ENCODE measurements at regions not wholly inside any gene's neighbourhood (a gene's known extent, or its start where the extent isn't known, plus 50 kb on each side); places are given as distances from the start of the nearest gene placed in this dataset.

DNA sequence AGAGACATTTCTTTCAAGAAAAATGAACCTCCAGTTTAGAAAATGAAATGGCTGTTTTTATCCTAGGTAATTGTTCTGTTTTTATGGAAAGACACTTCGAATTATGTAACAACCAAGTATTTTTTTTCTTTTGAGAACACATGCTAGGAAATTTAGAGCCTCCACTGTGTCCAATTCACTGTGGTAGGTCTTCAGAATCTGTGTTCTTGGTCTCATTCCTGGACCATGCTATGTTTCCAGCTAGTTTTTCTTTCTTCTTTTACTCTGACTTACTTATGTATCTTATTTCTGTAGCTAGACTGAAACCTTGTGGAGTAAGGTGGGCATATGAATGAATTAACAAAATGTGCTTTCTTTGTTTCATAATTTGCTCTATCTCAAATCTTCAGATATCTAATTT lies 391.7 kb upstream of the KLHL29 start:
- no peak overlapping the region for H3K27ac ChIP-seq (ENCODE audit: low read depth in 1 of 2, low read length in 2 of 2)
- no peak for ATAC-seq (ENCODE audit: low FRiP score)
- DNase-seq = no peak
- 75 to 80% methylated on average over 1 of the region's 1 CpG for WGBS, 2 donors
- H3K4me3 ChIP-seq (ENCODE audit: low read length in 2 of 2) = no peak overlapping the region
- no peaks in the 10 kb centered on the region for H3K4me1 ChIP-seq (ENCODE audit: control insufficient read depth in 1 of 2, insufficient read depth in 2 of 2, low read length in 2 of 2)
- H3K36me3 ChIP-seq (ENCODE audit: control insufficient read depth in 1 of 2, insufficient read depth in 2 of 2, low read length in 1 of 2) = no peaks in the 10 kb centered on the region
- H3K27me3 ChIP-seq (ENCODE audit: control insufficient read depth in 1 of 2, insufficient read depth in 2 of 2, low read length in 1 of 2) = no peaks in the 10 kb centered on the region
- intact Hi-C loops (cut with DNase I) = no loop called here
- H3K9me3 ChIP-seq (ENCODE audit: control insufficient read depth, low read length) = no peaks in the 10 kb centered on the region

GRCh38 chr2:22995576-22995975 lies 389.4 kb upstream of the KLHL29 start:
- DNase-seq (no peak), ATAC-seq (ENCODE audit: low FRiP score) (no peak)
- 81 to 83% methylated on average over 3 of the region's 3 CpGs for WGBS, 2 donors
- intact Hi-C loops (cut with DNase I) = no loop called here
- Histone ChIP-seq H3K27ac (ENCODE audit: low read depth in 1 of 2, low read length in 2 of 2) (no peak overlapping the region), H3K4me1 (ENCODE audit: control insufficient read depth in 1 of 2, insufficient read depth in 2 of 2, low read length in 2 of 2) (no peaks in the 10 kb centered on the region), H3K9me3 (ENCODE audit: control insufficient read depth, low read length) (no peaks in the 10 kb centered on the region), H3K36me3 (ENCODE audit: control insufficient read depth in 1 of 2, insufficient read depth in 2 of 2, low read length in 1 of 2) (no peaks in the 10 kb centered on the region), H3K27me3 (ENCODE audit: control insufficient read depth in 1 of 2, insufficient read depth in 2 of 2, low read length in 1 of 2) (no peaks in the 10 kb centered on the region), H3K4me3 (ENCODE audit: low read length in 2 of 2) (no peak overlapping the region)

DNA sequence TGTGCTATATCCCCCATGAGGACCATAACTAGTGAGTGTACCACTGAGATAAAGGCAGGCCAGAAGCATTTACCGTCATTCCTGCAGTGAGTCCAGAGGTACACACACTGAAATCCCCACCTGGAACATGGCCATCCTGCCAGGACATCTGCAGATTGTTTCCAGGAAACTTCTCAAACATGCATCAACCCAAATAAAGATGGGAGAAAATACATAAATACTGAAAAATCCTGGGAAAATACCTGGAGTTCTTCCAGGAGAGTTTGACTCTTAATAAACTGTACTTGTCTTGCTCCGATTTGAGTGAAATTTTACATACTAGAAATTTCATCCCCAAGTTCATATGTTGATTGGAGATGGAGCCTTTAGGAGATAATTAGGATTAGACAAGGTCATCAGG lies 388.1 kb upstream of the KLHL29 start:
- Histone ChIP-seq H3K36me3 (ENCODE audit: control insufficient read depth in 1 of 2, insufficient read depth in 2 of 2, low read length in 1 of 2) (no peaks in the 10 kb centered on the region), H3K9me3 (ENCODE audit: control insufficient read depth, low read length) (no peaks in the 10 kb centered on the region), H3K27ac (ENCODE audit: low read depth in 1 of 2, low read length in 2 of 2) (no peak overlapping the region), H3K4me1 (ENCODE audit: control insufficient read depth in 1 of 2, insufficient read depth in 2 of 2, low read length in 2 of 2) (no peaks in the 10 kb centered on the region), H3K27me3 (ENCODE audit: control insufficient read depth in 1 of 2, insufficient read depth in 2 of 2, low read length in 1 of 2) (no peaks in the 10 kb centered on the region), H3K4me3 (ENCODE audit: low read length in 2 of 2) (no peak overlapping the region)
- no peak for ATAC-seq (ENCODE audit: low FRiP score)
- WGBS, 2 donors = 80 to 84% methylated on average over 2 of the region's 2 CpGs
- DNase-seq = no peak
- intact Hi-C loops (cut with DNase I) = no loop called here

GRCh38 chr2:22998359-22998758 lies 386.6 kb upstream of the KLHL29 start:
- no peaks in the 10 kb centered on the region for H3K4me1 ChIP-seq (ENCODE audit: control insufficient read depth in 1 of 2, insufficient read depth in 2 of 2, low read length in 2 of 2)
- intact Hi-C loops (cut with DNase I) = no loop called here
- H3K27me3 ChIP-seq (ENCODE audit: control insufficient read depth in 1 of 2, insufficient read depth in 2 of 2, low read length in 1 of 2) = no peaks in the 10 kb centered on the region
- no peaks in the 10 kb centered on the region for H3K9me3 ChIP-seq (ENCODE audit: control insufficient read depth, low read length)
- DNase-seq (no peak), ATAC-seq (ENCODE audit: low FRiP score) (no peak)
- 54 to 59% methylated on average over 3 of the region's 3 CpGs for WGBS, 2 donors
- no peak overlapping the region for H3K27ac ChIP-seq (ENCODE audit: low read depth in 1 of 2, low read length in 2 of 2)
- H3K4me3 ChIP-seq (ENCODE audit: low read length in 2 of 2) = no peak overlapping the region
- no peaks in the 10 kb centered on the region for H3K36me3 ChIP-seq (ENCODE audit: control insufficient read depth in 1 of 2, insufficient read depth in 2 of 2, low read length in 1 of 2)

DNA sequence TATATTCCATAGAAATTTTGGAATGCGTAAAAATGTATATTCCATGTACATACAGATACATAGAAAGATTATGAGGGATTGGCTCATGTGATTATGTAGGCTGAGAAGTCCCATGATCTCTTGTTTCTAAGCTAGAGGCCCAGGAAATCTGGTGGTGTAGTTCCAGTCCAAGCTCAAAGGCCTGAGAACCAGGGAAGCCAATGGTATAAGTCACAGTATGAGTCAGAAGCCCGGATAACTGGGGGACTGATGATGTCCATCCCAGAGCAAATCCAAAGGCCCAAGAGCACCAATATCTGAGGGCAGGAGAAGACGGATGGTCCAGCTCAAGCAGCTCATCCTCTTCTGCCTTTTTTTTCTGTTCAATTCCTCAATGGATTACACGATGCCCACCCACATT lies 385.0 kb upstream of the KLHL29 start:
- 68 to 82% methylated on average over 4 of the region's 4 CpGs for WGBS, 2 donors
- H3K9me3 ChIP-seq (ENCODE audit: control insufficient read depth, low read length) = no peaks in the 10 kb centered on the region
- intact Hi-C loops (cut with DNase I) = no loop called here
- no peaks in the 10 kb centered on the region for H3K36me3 ChIP-seq (ENCODE audit: control insufficient read depth in 1 of 2, insufficient read depth in 2 of 2, low read length in 1 of 2)
- no peaks in the 10 kb centered on the region for H3K27me3 ChIP-seq (ENCODE audit: control insufficient read depth in 1 of 2, insufficient read depth in 2 of 2, low read length in 1 of 2)
- no peaks in the 10 kb centered on the region for H3K4me1 ChIP-seq (ENCODE audit: control insufficient read depth in 1 of 2, insufficient read depth in 2 of 2, low read length in 2 of 2)
- DNase-seq (no peak), ATAC-seq (ENCODE audit: low FRiP score) (no peak)
- H3K4me3 ChIP-seq (ENCODE audit: low read length in 2 of 2) = no peak overlapping the region
- H3K27ac ChIP-seq (ENCODE audit: low read depth in 1 of 2, low read length in 2 of 2) = no peak overlapping the region

DNA sequence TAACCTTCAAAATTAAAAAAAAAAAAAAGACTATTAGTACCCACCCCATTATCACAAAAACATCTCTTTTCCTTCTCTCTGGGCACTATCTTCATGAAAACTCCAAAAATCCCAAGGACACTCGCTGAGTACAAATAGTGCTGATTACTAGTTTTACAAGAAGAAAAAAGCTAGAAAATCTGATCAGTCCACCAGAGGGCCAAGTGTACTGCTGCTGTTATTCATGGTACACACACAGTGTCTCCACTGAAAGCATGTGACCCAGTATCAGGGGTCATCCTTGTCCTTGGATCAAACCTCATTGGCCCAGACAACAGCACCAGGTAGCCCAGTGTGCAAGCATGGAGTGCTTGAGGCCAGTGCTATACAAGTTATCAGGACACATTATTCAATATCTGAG lies 382.7 kb upstream of the KLHL29 start:
- no peak for DNase-seq
- WGBS, 2 donors = 83 to 92% methylated on average over 1 of the region's 1 CpG
- Histone ChIP-seq H3K9me3 (ENCODE audit: control insufficient read depth, low read length) (no peaks in the 10 kb centered on the region), H3K27ac (ENCODE audit: low read depth in 1 of 2, low read length in 2 of 2) (no peak overlapping the region), H3K4me1 (ENCODE audit: control insufficient read depth in 1 of 2, insufficient read depth in 2 of 2, low read length in 2 of 2) (no peaks in the 10 kb centered on the region), H3K36me3 (ENCODE audit: control insufficient read depth in 1 of 2, insufficient read depth in 2 of 2, low read length in 1 of 2) (no peaks in the 10 kb centered on the region), H3K27me3 (ENCODE audit: control insufficient read depth in 1 of 2, insufficient read depth in 2 of 2, low read length in 1 of 2) (no peaks in the 10 kb centered on the region), H3K4me3 (ENCODE audit: low read length in 2 of 2) (no peak overlapping the region)
- intact Hi-C loops (cut with DNase I) = no loop called here
- no peak for ATAC-seq (ENCODE audit: low FRiP score)

DNA sequence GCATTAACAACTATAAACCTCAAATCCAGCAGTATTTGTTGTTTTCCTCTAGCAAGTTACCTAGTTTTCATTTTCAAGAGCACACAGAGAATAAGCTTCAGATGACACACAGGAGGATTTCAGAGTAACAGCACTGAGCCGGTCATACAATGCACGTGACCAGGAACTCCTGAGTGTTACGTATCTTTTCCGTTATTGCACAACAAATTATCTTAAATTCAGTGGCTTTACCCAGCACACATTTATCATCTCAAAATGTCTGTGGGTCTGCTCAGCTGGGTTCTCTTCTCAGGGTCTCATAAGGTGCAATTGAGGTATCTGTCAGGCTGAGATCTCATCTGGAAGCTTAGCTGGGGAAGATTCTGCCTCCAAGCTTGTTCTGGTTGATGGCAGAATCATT lies 379.5 kb upstream of the KLHL29 start:
- H3K27ac ChIP-seq (ENCODE audit: low read depth in 1 of 2, low read length in 2 of 2) = no peak overlapping the region
- DNase-seq = no peak
- 83 to 93% methylated on average over 4 of the region's 4 CpGs for whole genome bisulfite sequencing, 2 donors
- ATAC-seq (ENCODE audit: low FRiP score) = no peak
- no peaks in the 10 kb centered on the region for H3K4me1 ChIP-seq (ENCODE audit: control insufficient read depth in 1 of 2, insufficient read depth in 2 of 2, low read length in 2 of 2)
- H3K36me3 ChIP-seq (ENCODE audit: control insufficient read depth in 1 of 2, insufficient read depth in 2 of 2, low read length in 1 of 2) = no peaks in the 10 kb centered on the region
- H3K27me3 ChIP-seq (ENCODE audit: control insufficient read depth in 1 of 2, insufficient read depth in 2 of 2, low read length in 1 of 2) = no peaks in the 10 kb centered on the region
- no peaks in the 10 kb centered on the region for H3K9me3 ChIP-seq (ENCODE audit: control insufficient read depth, low read length)
- intact Hi-C loops (cut with DNase I) = no loop called here
- H3K4me3 ChIP-seq (ENCODE audit: low read length in 2 of 2) = no peak overlapping the region

GRCh38 chr2:23007631-23008235 lies 377.2 kb upstream of the KLHL29 start:
- Histone ChIP-seq H3K4me1 (ENCODE audit: control insufficient read depth in 1 of 2, insufficient read depth in 2 of 2, low read length in 2 of 2) (no peaks in the 10 kb centered on the region), H3K36me3 (ENCODE audit: control insufficient read depth in 1 of 2, insufficient read depth in 2 of 2, low read length in 1 of 2) (no peaks in the 10 kb centered on the region), H3K4me3 (ENCODE audit: low read length in 2 of 2) (no peak overlapping the region), H3K9me3 (ENCODE audit: control insufficient read depth, low read length) (no peaks in the 10 kb centered on the region), H3K27me3 (ENCODE audit: control insufficient read depth in 1 of 2, insufficient read depth in 2 of 2, low read length in 1 of 2) (no peaks in the 10 kb centered on the region), H3K27ac (ENCODE audit: low read depth in 1 of 2, low read length in 2 of 2) (no peak overlapping the region)
- DNase-seq (no peak), ATAC-seq (ENCODE audit: low FRiP score) (no peak)
- 61% methylated on average over 1 of the region's 1 CpG for whole genome bisulfite sequencing, 2 donors
- intact Hi-C loops (cut with DNase I) = no loop called here

DNA sequence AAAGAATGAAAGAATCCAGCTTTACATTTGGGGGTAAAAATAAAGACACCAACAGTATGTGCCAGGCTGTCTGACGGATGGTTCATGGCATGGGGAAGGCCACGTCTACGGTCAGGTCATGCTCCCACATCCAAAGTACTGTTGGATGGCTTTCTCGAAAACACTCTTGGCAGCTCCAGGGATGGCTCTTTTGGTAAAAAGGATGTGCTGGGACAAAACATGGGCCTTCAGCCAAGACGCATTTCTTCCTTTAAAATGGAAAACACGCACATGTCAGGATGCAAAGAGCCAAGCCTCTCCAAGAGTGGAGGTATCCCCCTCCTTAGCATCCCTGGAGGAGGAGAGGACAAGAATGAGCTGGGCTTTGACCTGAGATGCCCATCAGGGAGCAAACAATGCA lies 376.5 kb upstream of the KLHL29 start:
- ATAC-seq (ENCODE audit: low FRiP score) (no peak), DNase-seq (no peak)
- no peak overlapping the region for H3K27ac ChIP-seq (ENCODE audit: low read depth in 1 of 2, low read length in 2 of 2)
- intact Hi-C loops (cut with DNase I) = no loop called here
- no peak overlapping the region for H3K4me3 ChIP-seq (ENCODE audit: low read length in 2 of 2)
- WGBS, 2 donors = 80 to 89% methylated on average over 6 of the region's 6 CpGs
- H3K27me3 ChIP-seq (ENCODE audit: control insufficient read depth in 1 of 2, insufficient read depth in 2 of 2, low read length in 1 of 2) = no peaks in the 10 kb centered on the region
- no peaks in the 10 kb centered on the region for H3K36me3 ChIP-seq (ENCODE audit: control insufficient read depth in 1 of 2, insufficient read depth in 2 of 2, low read length in 1 of 2)
- no peaks in the 10 kb centered on the region for H3K4me1 ChIP-seq (ENCODE audit: control insufficient read depth in 1 of 2, insufficient read depth in 2 of 2, low read length in 2 of 2)
- H3K9me3 ChIP-seq (ENCODE audit: control insufficient read depth, low read length) = no peaks in the 10 kb centered on the region

Measured in aorta (tissue), 5 donors.